OCI-LY3 (cell line): ENCODE measurements at regions not wholly inside any gene's neighbourhood (a gene's known extent, or its start where the extent isn't known, plus 50 kb on each side); places are given as distances from the start of the nearest gene placed in this dataset.

Experiments used
- H2AFZ ChIP-seq: fragments of 200-600, 300-600 bp; shearing (Covaris generic); 2 replicates; pipeline ENCODE4 v1.6.0; 2014; ENCODE audit warnings: antibody characterized with exemption, low read depth, low read length
- H3K27ac ChIP-seq: fragments of 200-600, 300-600 bp; sonication (generic); 2 replicates; pipeline ENCODE4 v1.5.1; 2014; ENCODE audit warnings: mild to moderate bottlenecking, low read length, moderate library complexity, mixed read lengths
- H3K27me3 ChIP-seq: fragments of 200-600, 300-600 bp; sonication (generic); 2 replicates; pipeline ENCODE4 v1.6.1; 2014; ENCODE audit warnings: low read depth, low read length, mixed read lengths
- H3K36me3 ChIP-seq: fragments of 200-600, 300-600 bp; sonication (generic); replicated peaks from 2 replicates; pipeline ENCODE3; 2014; ENCODE audit warnings: low read depth, low read length, mixed read lengths
- H3K4me1 ChIP-seq: fragments of 300-600, 200-600 bp; sonication (generic); 2 replicates; pipeline ENCODE4 v1.6.1; 2014; ENCODE audit warnings: low read length, mixed read lengths
- H3K4me2 ChIP-seq: fragments of 200-600, 300-600 bp; sonication (generic); 2 replicates; pipeline ENCODE4 v1.6.1; 2014; ENCODE audit warnings: low read length, mixed read lengths
- H3K4me3 ChIP-seq: fragments of 300-600, 200-600 bp; sonication (generic); 2 replicates; pipeline ENCODE4 v1.5.1; 2014; ENCODE audit warnings: antibody characterized with exemption, mild to moderate bottlenecking, low read length, moderate library complexity
- H3K79me2 ChIP-seq: fragments of 300-600, 200-600 bp; shearing (Covaris generic); 2 replicates; pipeline ENCODE4 v1.6.1; 2014; ENCODE audit warnings: mild to moderate bottlenecking, low read length, mixed read lengths
- H3K9ac ChIP-seq: fragments of 300-600, 200-600 bp; shearing (Covaris generic); 2 replicates; pipeline ENCODE4 v1.6.0; 2014; ENCODE audit warnings: mild to moderate bottlenecking, low read length, moderate library complexity
- H3K9me3 ChIP-seq: fragments of 200-600, 300-600 bp; shearing (Covaris generic); 2 replicates; pipeline ENCODE4 v1.6.1; 2014; ENCODE audit warnings: low read length, mixed read lengths; ENCODE audit not compliant: insufficient read depth
- H4K20me1 ChIP-seq: fragments of 200-600, 300-600 bp; sonication (generic); 2 replicates; pipeline ENCODE4 v1.6.1; 2016; ENCODE audit warnings: low read length, mixed read lengths; ENCODE audit not compliant: insufficient read depth
- CTCF ChIP-seq: fragments of 200-600, 300-600 bp; sonication (generic); IDR thresholded peaks from 2 replicates; pipeline ENCODE4 v1.5.1; 2014; ENCODE audit warnings: antibody characterized with exemption, low read length, low read depth
- EZH2phosphoT487 ChIP-seq: fragments of 200-600 bp; shearing (Covaris generic); IDR thresholded peaks from 2 replicates; pipeline ENCODE4 v1.6.1; 2018; ENCODE audit warnings: antibody characterized with exemption, mixed run types, low read depth

GRCh38 chr16:61332461-61332860 is 703.8 kb downstream of the CDH8 start:
- H3K79me2 ChIP-seq = no peaks in the 10 kb centered on the region
- H4K20me1 ChIP-seq = no peaks in the 10 kb centered on the region
- no peak overlapping the region for H3K9ac ChIP-seq
- no peaks in the 10 kb centered on the region for H3K27me3 ChIP-seq
- H3K9me3 ChIP-seq = no peaks in the 10 kb centered on the region
- no peak overlapping the region for H3K27ac ChIP-seq
- H3K4me1 ChIP-seq = no peaks in the 10 kb centered on the region
- no peaks in the 10 kb centered on the region for H3K36me3 ChIP-seq
- no peak overlapping the region for H3K4me3 ChIP-seq
- no peak overlapping the region for H2AFZ ChIP-seq
- TF ChIP-seq EZH2phosphoT487 (no peak), CTCF (no peak)
- H3K4me2 ChIP-seq = no peak overlapping the region

GRCh38 chr16:61324044-61324443 is 712.2 kb downstream of the CDH8 start:
- H3K4me3 ChIP-seq = no peak overlapping the region
- TF ChIP-seq CTCF (no peak), EZH2phosphoT487 (no peak)
- H3K4me2 ChIP-seq = no peak overlapping the region
- no peaks in the 10 kb centered on the region for H3K9me3 ChIP-seq
- H2AFZ ChIP-seq = no peak overlapping the region
- no peaks in the 10 kb centered on the region for H3K27me3 ChIP-seq
- H3K79me2 ChIP-seq = no peaks in the 10 kb centered on the region
- no peak overlapping the region for H3K27ac ChIP-seq
- no peaks in the 10 kb centered on the region for H4K20me1 ChIP-seq
- no peaks in the 10 kb centered on the region for H3K4me1 ChIP-seq
- no peaks in the 10 kb centered on the region for H3K36me3 ChIP-seq
- no peak overlapping the region for H3K9ac ChIP-seq

- H3K9me3 ChIP-seq = no peaks in the 10 kb centered on the region
- H3K36me3 ChIP-seq = no peaks in the 10 kb centered on the region
- H3K9ac ChIP-seq = no peak overlapping the region
- no peaks in the 10 kb centered on the region for H3K27me3 ChIP-seq
- no peaks in the 10 kb centered on the region for H4K20me1 ChIP-seq
- H3K79me2 ChIP-seq = no peaks in the 10 kb centered on the region
- TF ChIP-seq EZH2phosphoT487 = no peak
- no peak for TF ChIP-seq CTCF
- H3K27ac ChIP-seq = no peak overlapping the region
- no peaks in the 10 kb centered on the region for H3K4me1 ChIP-seq
- no peak overlapping the region for H2AFZ ChIP-seq
- H3K4me3 ChIP-seq = no peak overlapping the region
- H3K4me2 ChIP-seq = no peak overlapping the region
Measured at GRCh38 chr16:61323456-61323855, 712.8 kb downstream of the CDH8 start.

- Histone ChIP-seq H3K27me3 (no peaks in the 10 kb centered on the region), H3K79me2 (no peaks in the 10 kb centered on the region), H2AFZ (no peak overlapping the region), H3K27ac (no peak overlapping the region), H3K4me1 (no peaks in the 10 kb centered on the region), H3K9ac (no peak overlapping the region), H4K20me1 (no peaks in the 10 kb centered on the region), H3K4me3 (no peak overlapping the region), H3K9me3 (no peaks in the 10 kb centered on the region), H3K36me3 (no peaks in the 10 kb centered on the region), H3K4me2 (no peak overlapping the region)
- TF ChIP-seq CTCF (no peak), EZH2phosphoT487 (no peak)
Measured at GRCh38 chr16:61320791-61321190, 715.4 kb downstream of the CDH8 start.
